ENCODE measurements at regions not wholly inside any gene's neighbourhood (a gene's known extent, or its start where the extent isn't known, plus 50 kb on each side); places are given as distances from the start of the nearest gene placed in this dataset.

- Histone ChIP-seq H3K27me3 (ENCODE audit: control insufficient read depth, insufficient read depth, low read length) (no peaks in the 10 kb centered on the region), H3K36me3 (ENCODE audit: control insufficient read depth, insufficient read depth, low read length) (no peaks in the 10 kb centered on the region), H3K4me3 (ENCODE audit: low read depth, low read length) (no peak overlapping the region)
- TF ChIP-seq CTCF (IDR thresholded peaks at IDR 0.05; ENCODE audit: insufficient read depth, low read length, poor library complexity, severe bottlenecking), result no peak
- DNase-seq (ENCODE audit: low read depth), result no peak
These were observed 621.7 kb downstream of the KCNJ3 start for GRCh38 chr2:155320236-155320635.

GRCh38 chr2:155318710-155319109 lies 620.2 kb downstream of the KCNJ3 start:
- no peak for TF ChIP-seq CTCF (IDR thresholded peaks at IDR 0.05; ENCODE audit: insufficient read depth, low read length, poor library complexity, severe bottlenecking)
- Histone ChIP-seq H3K4me3 (ENCODE audit: low read depth, low read length) (no peak overlapping the region), H3K36me3 (ENCODE audit: control insufficient read depth, insufficient read depth, low read length) (no peaks in the 10 kb centered on the region), H3K27me3 (ENCODE audit: control insufficient read depth, insufficient read depth, low read length) (no peaks in the 10 kb centered on the region)
- no peak for DNase-seq (ENCODE audit: low read depth)

- no peak for TF ChIP-seq CTCF (IDR thresholded peaks at IDR 0.05; ENCODE audit: insufficient read depth, low read length, poor library complexity, severe bottlenecking)
- no peak overlapping the region for H3K4me3 ChIP-seq (ENCODE audit: low read depth, low read length)
- no peaks in the 10 kb centered on the region for H3K27me3 ChIP-seq (ENCODE audit: control insufficient read depth, insufficient read depth, low read length)
- no peaks in the 10 kb centered on the region for H3K36me3 ChIP-seq (ENCODE audit: control insufficient read depth, insufficient read depth, low read length)
- DNase-seq (ENCODE audit: low read depth), result no peak
These were observed 617.3 kb downstream of the KCNJ3 start for GRCh38 chr2:155315768-155316167.

GRCh38 chr2:155310589-155310988 lies 612.1 kb downstream of the KCNJ3 start:
- no peaks in the 10 kb centered on the region for H3K27me3 ChIP-seq (ENCODE audit: control insufficient read depth, insufficient read depth, low read length)
- peak; percentile 34 for TF ChIP-seq CTCF (IDR thresholded peaks at IDR 0.05; ENCODE audit: insufficient read depth, low read length, poor library complexity, severe bottlenecking)
- no peak for DNase-seq (ENCODE audit: low read depth)

GRCh38 chr2:155309483-155309882 lies 611.0 kb downstream of the KCNJ3 start:
- H3K4me3 ChIP-seq (ENCODE audit: low read depth, low read length), result no peak overlapping the region
- no peak for TF ChIP-seq CTCF (IDR thresholded peaks at IDR 0.05; ENCODE audit: insufficient read depth, low read length, poor library complexity, severe bottlenecking)
- no peaks in the 10 kb centered on the region for H3K27me3 ChIP-seq (ENCODE audit: control insufficient read depth, insufficient read depth, low read length)
- H3K36me3 ChIP-seq (ENCODE audit: control insufficient read depth, insufficient read depth, low read length), result no peaks in the 10 kb centered on the region
- no peak for DNase-seq (ENCODE audit: low read depth)

More at GRCh38 chr2:155310589-155310988, 612.1 kb downstream of the KCNJ3 start:
- H3K36me3 ChIP-seq (ENCODE audit: control insufficient read depth, insufficient read depth, low read length), result no peaks in the 10 kb centered on the region
- no peak overlapping the region for H3K4me3 ChIP-seq (ENCODE audit: low read depth, low read length)

- DNase-seq (ENCODE audit: low read depth), result no peak
- Histone ChIP-seq H3K27me3 (ENCODE audit: control insufficient read depth, insufficient read depth, low read length) (no peaks in the 10 kb centered on the region), H3K4me3 (ENCODE audit: low read depth, low read length) (no peak overlapping the region), H3K36me3 (ENCODE audit: control insufficient read depth, insufficient read depth, low read length) (no peaks in the 10 kb centered on the region)
- TF ChIP-seq CTCF (IDR thresholded peaks at IDR 0.05; ENCODE audit: insufficient read depth, low read length, poor library complexity, severe bottlenecking), result no peak
These were observed 610.0 kb downstream of the KCNJ3 start for GRCh38 chr2:155308367-155309009.
